GM04504 (cell line): ENCODE measurements at regions not wholly inside any gene's neighbourhood (a gene's known extent, or its start where the extent isn't known, plus 50 kb on each side); places are given as distances from the start of the nearest gene placed in this dataset.
A peak's percentile ranks its signal among the peaks of the same experiment; 100 is the strongest.
"Not testable (repeated sequence)": the region's sequence is repeated elsewhere in the genome, so short reads cannot be mapped to it uniquely, and the experiment has no call there.

Experiments
- DNase-seq: peaks from one replicate; pipeline ENCODE4 v3.0.0-alpha.2; 2012; ENCODE audit warnings: low read depth

DNA sequence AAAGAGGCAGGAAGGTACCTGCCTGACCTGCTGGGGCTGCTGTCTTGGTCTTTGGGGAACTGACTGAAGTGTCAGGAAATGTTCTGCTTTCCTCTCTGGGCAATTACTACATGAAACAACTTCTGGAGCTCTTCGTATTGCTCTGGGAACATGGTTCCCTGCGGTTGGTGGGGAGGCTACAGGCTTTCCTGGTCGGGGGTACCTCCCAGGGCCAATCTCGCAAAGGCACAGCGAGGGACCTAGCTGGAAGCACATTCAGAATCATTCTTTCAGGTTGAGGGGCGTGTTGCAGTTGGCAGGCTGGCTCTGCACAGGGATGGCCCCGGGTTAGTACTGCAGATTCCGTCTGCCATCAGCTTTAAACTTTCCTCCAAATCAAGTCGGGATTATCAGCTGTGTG lies 88.9 kb upstream of the RANBP3L start:
- no peak for DNase-seq

DNA sequence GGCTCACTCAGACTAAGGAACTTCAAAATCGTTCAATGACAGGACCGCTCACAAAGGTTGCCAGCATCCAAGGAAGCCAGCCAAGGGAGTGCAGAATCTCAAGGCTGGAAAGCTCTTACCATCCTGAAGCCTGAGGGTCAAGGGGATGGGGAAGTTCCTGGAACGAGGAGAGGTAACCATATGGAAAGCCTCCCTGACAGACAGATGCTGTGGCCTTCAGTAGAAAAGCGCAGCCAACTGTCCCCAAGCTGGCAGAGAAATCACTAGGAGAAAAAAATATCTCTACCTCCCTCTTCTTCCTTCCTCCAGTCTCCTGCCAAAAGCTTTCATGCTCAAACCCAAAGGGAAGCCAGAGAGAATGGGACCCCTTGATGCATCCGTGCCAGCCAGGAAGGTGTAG lies 90.5 kb upstream of the RANBP3L start:
- DNase-seq: no peak

DNA sequence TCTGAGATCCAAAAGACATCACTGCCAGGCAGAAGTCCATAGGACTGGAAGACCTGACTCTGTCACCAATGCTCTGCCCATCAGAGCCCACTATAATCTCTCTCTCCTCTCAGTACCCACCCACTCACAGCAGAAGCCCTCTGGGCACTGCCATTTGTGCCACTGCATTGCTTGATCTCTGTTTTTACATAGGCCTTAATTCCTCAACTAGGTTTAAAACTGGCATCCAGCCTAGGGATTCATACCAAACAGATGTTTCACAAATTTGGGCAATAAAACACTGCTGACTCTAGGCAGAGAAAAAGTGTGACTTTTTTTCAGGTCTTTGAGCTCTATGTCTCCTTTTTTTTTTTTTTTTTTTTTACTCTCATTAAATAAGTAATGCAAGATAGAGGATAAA lies 91.1 kb upstream of the RANBP3L start:
- DNase-seq: peak; percentile 63

DNA sequence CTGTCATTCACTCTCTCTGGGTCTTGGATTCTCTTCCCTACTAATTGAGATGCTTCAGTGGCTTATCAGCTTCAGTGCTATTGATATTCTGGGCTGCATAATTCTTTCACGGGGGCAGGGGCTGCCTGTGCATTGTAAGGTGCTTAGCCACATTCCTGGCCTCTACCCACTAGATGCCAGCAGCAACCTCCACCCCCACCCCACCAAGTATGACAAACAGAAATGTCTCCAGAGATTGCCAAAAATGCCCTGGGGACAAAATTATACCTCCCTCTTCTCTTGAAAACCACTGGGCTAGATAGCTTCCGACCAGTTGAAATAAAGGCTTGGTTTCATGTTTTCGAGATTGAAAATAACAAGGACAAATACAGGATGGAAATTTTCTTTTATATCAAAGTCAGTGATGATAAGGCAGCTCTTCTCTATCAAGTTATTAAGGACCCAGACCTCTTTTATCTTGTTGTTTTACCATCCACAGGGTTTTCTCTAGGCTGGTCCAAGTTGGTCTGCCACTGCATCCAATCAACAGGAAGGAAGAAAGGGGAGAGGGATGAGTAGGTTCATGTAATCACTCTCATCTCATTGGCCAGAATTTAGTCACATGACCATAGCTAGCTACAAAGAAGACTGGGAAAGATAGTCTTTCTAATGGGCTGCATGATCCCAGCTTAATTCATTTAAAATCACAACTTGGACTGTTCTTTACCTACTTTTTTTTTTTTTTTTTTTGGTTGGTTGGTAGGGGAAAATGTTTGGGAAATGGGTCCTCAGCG lies 92.1 kb upstream of the RANBP3L start:
- DNase-seq: no peak

DNA sequence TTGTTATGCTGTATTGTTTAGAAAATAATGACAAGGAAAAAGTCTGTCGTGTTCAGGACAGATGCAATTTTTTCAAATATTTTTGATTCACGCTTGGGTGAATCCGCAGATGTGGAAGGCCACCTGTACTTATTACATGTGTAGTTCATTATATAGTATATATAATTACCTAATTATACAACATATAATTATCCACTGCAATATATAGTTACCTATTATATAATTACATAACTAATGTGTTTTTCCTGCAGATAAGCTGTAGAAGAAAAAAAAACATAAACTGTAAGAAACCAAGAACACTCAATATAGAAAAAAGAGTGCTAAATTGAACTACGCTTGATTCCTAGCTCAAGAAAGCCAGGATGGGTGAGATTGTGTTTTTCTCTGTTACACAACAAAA lies 93.6 kb upstream of the RANBP3L start:
- no peak for DNase-seq

DNA sequence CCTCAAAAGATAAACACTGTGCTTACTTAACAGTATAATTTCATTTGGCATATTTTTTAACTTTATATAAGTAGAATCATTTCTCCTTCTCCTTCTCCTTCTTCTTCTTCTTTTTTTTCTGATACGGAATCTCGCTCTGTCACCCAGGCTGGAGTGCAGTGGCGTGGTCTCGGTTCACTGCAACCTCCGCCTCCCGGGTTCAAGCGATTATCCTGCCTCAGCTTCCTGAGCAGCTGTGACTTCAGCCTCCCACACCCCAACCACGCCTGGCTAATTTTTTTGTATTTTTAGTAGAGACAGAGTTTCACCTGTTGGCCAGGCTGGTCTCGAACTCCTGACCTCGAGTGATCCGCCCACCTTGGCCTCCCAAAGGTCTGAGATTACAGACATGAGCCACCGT lies 94.2 kb upstream of the RANBP3L start:
- not testable (repeated sequence) for DNase-seq

DNA sequence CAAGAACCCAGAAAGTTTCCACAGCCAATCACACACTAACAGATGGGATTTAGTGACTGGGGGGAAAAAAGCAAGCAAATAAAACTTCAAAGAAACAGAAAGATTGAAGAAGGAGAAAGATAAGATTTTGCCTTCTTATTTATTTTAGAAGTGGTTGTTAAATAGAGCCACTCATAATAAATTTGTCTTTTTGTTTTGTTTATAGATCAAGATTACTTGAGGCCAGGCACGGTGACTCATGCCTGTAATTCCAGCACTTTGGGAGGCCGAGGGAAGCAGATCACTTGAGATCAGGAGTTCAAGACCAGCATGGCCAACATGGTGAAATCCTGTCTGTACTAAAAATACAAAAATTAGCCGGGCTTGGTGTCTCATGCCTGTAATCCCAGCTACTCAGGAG lies 94.9 kb upstream of the RANBP3L start:
- no peak for DNase-seq

DNA sequence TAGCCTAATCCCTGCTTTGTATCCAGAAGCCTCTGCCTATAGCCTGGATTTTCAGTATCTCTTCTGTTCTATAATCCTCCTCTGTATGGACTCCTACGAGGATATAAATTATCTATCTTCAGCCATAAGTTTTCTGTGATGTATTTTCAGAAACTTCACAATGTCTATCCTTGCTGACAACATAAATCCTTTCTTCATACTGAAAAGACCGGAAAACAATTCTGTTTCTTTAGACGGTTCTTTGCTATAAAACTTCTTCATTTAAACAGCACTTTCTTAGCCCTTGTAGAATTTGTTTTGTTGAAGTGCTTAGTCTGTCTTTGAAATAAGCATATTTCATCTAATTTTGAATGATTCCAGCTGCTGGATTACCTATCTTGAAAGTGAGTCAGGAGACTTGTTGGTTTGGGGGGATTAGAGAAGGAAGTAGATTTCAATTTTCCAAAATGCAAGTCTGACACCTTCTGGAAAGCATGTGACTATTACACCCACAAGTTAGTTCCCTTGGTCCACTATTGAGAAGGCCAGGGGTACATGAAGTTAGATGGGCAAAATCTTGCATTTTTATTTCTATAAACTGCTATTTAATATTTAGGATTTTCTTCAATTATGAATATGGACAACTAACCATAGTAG lies 96.3 kb upstream of the RANBP3L start:
- DNase-seq: no peak

DNA sequence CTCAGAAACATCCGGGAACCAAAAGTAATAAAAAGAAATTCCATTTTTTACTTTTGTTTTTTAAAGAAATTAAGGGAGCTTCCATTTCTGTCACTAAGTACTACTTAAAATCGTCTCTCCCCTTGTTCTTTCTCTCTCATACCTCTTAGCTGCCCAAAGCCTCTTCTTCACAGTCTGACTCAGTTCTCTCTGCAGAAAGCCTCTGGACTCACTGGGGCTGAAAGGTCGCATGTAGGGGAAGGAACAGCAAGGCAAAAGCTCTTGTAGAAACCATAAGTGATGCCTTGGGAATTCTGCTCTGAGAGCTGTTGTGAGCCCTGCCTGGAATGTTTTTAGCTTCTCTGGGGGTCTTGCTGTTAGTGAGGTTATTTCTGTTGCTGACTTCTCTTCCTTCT lies 100.8 kb upstream of the RANBP3L start:
- DNase-seq: no peak

DNA sequence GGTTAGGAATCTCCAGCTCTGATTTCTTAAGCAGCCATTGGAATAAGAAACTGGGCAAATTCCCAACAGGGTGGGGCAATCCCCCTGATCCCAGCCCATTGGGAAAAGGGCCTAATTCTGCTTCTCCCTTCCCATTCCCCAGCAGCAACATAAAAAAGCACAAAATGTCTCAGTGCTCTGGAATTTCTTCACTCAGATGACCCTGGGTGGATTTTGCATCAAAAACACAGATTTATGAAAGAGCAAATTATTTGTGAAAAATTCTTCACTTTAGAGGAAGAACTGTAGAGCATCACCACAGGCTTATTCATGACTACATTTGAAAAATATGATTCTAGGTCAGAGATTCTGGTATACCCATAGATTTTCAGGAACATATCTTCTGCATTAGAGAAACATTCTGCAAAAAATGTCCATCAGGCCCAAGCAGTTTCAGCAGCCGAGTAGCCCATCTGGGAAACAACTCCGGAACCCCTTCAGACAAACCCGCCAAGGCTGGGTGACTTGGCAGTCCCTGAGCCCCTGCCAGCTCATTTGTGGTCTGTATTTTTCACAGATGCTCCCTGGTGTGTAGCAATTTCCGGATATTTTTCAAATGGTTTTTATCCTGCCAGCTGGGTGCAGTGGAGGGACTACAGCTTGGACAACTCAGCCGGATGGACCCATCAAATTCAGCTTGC lies 102.1 kb upstream of the RANBP3L start:
- DNase-seq: peak; percentile 88

DNA sequence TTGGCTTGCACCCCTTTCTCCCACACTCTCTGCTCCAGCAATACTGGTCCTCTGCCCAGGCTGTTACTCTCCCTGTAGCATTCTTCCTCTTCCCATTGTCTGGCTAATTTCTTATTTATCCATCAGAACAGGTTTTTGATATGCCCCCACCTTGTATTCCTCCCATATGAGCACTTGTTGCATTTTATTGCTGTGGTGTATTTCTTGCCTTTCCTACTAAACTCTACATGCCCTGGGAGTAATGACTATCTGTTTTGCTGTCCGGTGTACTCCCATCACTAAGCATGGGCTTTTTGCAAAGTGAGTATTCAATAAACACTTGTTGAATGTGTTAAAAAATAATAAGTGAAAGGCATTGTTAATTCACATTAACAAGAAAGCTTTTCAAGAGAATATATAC lies 104.3 kb upstream of the RANBP3L start:
- no peak for DNase-seq

DNA sequence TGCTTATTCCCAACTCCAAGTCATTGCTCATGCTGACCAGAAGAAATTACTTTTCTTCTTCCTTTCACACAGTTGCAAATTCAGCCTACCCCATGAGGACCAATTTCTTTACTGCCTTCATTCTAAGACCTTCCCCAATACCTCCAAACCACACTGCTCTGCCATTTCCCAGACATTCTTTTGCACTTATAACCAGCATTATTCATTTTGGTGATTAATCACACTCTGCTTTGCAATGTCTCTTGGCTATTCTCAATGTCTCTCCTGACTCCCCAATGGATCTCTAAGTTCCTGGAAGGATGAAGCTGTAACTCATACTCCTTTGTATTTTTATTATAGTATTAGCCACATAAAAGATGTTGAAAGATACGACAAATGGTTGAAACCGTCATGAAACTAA lies 105.7 kb upstream of the RANBP3L start:
- no peak for DNase-seq

DNA sequence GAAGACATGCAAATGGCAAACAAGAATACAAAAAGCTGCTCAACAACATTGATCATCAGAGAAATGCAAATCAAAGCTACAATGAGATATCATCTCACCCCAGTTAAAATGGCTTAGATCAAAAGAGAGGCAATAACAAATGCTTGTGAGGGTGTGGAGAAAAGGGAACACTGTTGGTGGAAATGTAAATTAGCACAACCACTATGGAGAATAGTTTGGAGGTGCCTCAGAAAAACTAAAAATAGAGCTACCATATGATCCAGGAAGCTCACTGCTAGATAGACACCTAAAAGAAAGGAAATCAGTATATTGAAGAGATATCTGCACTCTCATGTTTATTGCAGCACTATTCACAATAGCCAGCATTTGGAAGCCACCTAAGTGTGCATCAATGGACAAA lies 108.0 kb upstream of the RANBP3L start:
- not testable (repeated sequence) for DNase-seq

DNA sequence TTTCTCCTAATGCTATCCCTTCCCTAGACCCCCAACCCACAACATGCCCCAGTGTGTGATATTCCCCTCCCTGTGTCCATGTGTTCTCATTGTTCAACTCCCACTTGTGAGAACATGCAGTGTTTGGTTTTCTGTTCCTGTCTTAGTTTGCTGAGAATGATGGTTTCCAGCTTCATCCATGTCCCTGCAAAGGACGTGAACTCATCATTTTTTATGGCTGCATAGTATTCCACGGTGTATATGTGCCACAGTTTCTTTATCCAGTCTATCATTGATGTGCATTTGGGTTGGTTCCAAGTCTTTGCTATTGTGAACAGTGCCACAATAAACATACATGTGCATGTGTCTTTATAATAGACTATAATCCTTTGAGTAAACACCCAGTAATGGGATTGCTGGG lies 109.0 kb upstream of the RANBP3L start:
- not testable (repeated sequence) for DNase-seq

DNA sequence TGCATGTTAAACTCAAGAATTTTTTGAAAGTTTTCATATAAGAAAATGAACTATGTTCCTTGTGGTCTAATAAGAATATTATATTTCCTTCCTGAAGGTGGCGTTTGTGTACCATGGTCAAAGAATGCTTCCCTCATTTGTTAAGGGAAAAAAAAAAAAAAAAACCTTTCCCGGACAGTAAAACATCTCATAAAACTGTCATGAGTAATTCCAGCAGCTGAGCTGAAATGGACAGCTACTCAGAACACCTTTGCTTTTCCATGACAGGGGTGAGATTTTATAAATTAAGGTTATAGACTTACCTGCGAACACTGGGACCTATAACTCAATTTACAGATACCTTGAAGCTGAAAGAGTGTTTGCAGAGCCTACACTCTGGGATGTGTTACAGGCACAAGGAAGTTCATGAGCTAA lies 113.2 kb upstream of the RANBP3L start:
- no peak for DNase-seq

DNA sequence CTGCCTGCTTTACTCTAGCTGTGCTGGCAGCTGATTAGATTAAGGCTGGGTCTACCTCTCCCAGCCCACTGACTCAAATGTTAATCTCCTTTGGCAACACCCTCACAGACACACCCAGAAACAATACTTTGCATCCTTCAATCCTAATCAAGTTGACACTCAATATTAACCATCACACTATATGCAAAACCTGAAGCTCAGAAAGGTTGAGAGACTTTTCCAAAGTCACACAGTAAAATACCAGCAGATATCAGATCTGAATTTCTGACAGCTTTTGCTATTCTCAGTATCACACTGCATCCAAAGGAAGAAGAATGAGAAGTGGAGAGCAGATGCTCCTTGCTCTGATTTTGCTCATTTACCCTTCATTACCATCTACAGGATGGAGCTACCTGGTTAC lies 114.9 kb upstream of the RANBP3L start:
- DNase-seq: no peak

DNA sequence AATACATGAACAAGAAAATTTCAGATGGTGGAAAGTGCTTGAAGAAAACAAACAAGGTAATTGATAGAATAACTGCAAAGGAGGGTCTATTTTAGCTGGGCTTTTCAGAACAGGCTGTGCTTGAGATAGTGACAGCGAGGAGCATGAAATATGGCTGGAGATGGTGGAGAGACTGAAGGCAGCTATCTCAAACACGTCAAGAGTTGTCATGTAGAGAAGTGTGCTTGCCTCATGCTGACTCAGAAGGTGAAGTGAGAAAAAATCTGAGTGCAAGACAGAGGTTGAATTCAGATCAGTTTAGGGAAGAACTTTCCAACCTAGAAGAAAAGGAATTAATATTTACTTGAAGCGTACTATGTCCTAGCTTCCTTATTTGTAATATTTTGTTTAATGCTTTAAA lies 115.5 kb upstream of the RANBP3L start:
- no peak for DNase-seq

DNA sequence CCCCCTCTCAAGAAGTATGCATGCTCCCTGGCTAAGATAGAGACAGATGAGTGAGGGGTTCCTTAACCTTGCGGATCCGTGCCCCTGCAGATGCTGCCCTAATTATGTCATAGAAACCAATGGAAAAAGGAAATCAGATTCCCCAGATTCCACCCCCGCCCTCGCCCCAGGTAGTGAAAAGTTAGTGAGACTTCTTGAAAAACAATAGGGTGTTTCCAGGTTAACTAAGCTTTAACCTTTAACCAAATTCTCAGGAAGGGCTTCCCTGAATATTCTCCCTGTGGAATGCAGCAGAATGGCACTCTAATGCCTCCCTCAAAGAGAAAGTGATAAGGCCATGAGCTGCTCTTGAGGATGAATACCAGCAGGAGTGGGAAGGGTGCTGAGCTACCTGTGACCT lies 116.0 kb upstream of the RANBP3L start:
- no peak for DNase-seq

DNA sequence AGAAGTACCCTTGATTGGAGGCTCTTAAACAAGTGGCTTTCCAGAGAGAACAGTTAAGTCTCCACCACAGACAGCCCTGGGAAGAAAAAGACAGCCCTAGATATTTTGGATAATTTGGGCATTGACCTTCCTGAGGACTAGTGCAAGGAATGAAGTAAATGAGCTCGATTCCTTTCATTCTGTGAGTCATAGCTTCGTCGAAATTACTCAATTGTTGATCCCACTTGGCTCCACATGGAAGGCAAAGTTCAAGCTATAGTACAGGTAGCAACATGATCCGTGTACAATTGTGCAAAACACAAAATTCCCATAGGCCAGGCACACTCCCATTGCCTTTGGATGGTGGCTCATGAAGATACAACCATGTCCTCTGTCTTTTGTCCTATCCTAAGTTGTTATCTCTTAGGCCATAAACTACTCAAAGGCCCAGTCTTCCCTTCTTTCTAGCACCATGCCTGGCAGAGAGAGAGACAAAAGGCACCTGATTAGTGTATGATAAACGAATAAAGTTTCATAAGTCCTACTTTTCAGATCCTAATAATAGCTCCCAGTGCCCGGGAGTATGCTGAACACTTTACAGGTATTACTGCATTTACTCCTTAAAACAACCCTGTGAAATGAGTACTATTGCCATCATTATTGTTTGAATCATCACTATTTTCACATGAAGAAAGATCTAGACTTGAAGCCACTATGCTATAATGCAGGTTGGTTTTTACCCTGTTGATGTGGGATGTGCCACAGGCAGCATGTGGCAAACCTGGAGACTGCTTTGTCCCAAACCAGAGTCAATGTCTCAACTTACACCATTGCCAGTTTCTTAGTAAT lies 116.7 kb upstream of the RANBP3L start:
- no peak for DNase-seq

DNA sequence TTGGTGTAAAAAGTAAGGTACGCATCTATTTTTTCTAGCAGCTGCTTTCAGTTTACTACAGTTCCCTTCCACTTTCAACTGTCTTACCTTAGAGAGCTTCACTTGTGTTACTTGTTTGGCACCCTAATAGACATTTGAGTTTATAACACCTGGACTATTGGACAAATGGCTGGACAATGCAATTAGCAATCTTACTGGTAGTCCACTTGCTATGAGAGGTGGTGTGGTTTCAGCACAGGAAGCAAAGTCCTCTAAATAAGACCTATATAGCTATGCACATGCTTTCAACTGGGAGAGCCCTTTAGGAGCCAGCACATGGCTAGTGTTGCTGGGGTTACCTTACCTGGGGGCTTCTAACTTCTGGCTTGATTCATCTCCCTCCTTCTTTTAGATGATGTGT lies 119.6 kb upstream of the RANBP3L start:
- DNase-seq: no peak

DNA sequence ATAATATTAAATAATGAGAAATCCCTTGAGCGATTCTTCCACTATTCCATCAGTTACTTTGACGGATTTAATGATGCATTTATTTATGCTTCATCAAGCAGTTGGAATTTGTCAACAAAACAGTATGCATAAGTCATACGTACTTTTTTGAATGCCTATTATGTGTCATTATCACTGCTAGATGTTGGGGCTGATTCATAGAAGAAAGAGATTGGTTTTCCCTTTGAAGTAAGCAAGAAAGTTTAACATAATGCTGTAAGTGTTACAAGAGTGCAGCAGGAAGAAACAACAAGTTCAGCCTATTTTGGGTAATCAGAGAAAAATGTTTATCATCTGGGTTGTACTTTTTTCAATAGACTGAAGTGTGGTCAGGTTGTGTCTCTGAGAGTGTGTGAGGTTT lies 121.2 kb upstream of the RANBP3L start:
- no peak for DNase-seq

DNA sequence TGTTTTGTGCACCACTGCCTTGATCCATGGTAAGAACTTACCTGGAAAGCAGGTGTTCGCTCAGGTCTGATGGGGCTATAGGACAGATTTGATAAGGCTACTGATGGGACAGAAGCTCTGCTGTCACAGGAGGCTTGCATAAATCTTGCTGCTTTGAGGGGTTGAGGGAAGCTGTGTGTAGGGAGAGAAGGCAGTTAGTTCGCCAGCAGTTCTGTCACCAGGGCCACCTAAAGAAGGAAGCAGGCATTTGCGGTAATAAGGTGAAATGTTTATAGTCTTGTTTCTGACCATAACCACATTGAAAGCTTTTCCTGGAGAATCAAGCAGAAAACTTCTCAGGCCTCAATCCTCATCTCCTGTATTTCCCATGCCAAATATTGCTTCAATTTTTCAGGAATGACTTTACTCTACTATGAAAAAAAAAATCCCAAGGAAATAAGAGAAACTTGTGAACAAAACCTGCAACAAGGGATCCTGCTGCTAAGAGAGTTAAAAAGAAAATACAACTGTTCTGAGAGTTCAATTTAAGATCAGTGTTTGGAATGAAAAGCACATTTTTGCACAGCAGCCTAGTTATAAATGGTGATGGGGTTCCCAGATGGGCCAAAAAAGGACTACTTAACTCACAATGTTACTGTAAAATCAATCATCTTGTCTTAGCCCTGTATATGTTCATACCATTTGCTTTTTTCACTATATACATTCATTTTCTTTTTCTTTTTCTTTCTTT lies 122.0 kb upstream of the RANBP3L start:
- DNase-seq: no peak
